ENCODE measurements at regions not wholly inside any gene's neighbourhood (a gene's known extent, or its start where the extent isn't known, plus 50 kb on each side); places are given as distances from the start of the nearest gene placed in this dataset.

DNA sequence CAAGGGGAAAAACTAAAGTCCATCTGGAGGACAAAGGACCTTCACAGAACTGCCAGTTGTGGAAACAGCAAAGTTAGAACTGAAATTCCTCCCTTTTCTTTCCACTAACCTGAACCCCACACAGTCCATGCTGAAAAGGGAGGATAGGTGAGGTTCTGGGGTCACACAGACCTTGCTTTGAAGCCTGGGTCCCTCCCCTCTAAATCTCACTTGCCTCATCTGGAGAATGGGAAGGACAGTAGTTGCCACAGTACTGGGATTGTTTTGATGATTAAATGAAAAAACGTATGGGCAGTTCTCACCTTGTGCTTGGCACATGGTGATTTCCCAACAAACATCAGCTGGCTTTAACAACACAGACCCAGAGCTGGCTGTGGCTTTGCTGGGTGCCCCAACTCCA is 166.4 kb upstream of the LRIG1 start:
- 54 to 73% (median 62%) methylated on average over 1 of the region's 1 CpG for WGBS, 5 donors
- intact Hi-C loops (cut with DNase I; ENCODE audit: low total_unique reads) = no loop called here
- TF ChIP-seq POLR2AphosphoS5 (IDR thresholded peaks at IDR 0.05) (no peak), POLR2A (IDR thresholded peaks at IDR 0.05) (no peak)
- TF ChIP-seq, protein P1, sequence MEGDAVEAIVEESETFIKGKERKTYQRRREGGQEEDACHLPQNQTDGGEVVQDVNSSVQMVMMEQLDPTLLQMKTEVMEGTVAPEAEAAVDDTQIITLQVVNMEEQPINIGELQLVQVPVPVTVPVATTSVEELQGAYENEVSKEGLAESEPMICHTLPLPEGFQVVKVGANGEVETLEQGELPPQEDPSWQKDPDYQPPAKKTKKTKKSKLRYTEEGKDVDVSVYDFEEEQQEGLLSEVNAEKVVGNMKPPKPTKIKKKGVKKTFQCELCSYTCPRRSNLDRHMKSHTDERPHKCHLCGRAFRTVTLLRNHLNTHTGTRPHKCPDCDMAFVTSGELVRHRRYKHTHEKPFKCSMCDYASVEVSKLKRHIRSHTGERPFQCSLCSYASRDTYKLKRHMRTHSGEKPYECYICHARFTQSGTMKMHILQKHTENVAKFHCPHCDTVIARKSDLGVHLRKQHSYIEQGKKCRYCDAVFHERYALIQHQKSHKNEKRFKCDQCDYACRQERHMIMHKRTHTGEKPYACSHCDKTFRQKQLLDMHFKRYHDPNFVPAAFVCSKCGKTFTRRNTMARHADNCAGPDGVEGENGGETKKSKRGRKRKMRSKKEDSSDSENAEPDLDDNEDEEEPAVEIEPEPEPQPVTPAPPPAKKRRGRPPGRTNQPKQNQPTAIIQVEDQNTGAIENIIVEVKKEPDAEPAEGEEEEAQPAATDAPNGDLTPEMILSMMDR (IDR thresholded peaks at IDR 0.05 in 8 of 11, conservative IDR thresholded peaks at IDR 0.05 in 3 of 11) = no peak

DNA sequence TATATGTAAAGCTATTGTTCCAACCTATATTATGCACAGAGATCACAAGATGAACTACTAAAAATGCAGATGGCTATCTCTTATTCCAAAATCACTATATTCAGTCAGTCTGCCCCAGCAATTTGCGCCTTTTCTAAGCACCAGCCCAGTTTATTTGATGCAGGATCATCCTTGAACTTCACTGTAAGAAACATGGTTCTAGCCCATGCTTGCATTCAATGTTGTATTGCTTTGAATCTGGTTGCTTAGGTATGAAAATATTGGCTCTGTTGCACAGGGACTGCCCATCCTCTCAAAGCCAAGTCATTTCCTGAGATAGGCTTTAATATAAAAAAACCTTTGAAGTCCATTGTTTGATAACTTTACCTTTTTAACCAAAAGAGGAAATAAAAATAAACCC is 170.5 kb upstream of the LRIG1 start:
- 85 to 96% (median 93%) methylated on average over 1 of the region's 1 CpG for WGBS, 5 donors
- TF ChIP-seq POLR2AphosphoS5 (IDR thresholded peaks at IDR 0.05) (no peak), POLR2A (IDR thresholded peaks at IDR 0.05) (no peak)
- TF ChIP-seq, protein P1 (IDR thresholded peaks at IDR 0.05 in 8 of 11, conservative IDR thresholded peaks at IDR 0.05 in 3 of 11) = no peak
- H3K36me3 ChIP-seq = no peaks in the 10 kb centered on the region

More for the DNA sequence above, 166.4 kb upstream of the LRIG1 start:
- Histone ChIP-seq H3K4me1 (no peaks in the 10 kb centered on the region), H3K4me3 (no peak overlapping the region), H3K36me3 (no peaks in the 10 kb centered on the region), H3K27me3 (replicated peaks in 1 of 7) (peaks cover 0 to 5% (median 0%) of the 10 kb centered on the region in 7 donors), H3K27ac (no peak overlapping the region), H3K9me3 (no peaks in the 10 kb centered on the region)
- DNase-seq = no peak

DNA sequence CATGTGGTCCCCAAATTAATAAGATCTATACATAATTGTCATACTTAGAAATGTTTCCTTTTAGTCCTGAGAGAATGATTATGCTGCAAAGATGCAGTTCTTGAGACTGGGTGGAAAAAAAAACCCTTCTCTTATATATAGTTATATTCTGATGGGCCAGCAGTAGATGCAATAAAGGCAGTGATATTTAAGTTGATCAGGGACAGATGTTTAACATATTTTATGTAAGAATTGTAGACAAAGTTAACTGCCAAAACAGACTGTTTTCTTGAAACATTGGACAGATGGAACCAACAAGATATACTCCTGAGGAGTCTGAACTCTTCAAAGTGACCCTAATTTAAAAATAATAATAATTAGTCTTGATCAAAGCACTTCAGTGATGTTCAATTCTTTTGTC is 172.0 kb upstream of the LRIG1 start:
- H3K36me3 ChIP-seq = no peaks in the 10 kb centered on the region
- intact Hi-C loops (cut with DNase I; ENCODE audit: low total_unique reads) = no loop called here
- H3K27me3 ChIP-seq (replicated peaks in 1 of 7) = peaks cover 0 to 5% (median 0%) of the 10 kb centered on the region in 7 donors
- no peak overlapping the region for H3K27ac ChIP-seq
- no peak overlapping the region for H3K4me3 ChIP-seq
- no peaks in the 10 kb centered on the region for H3K4me1 ChIP-seq
- TF ChIP-seq POLR2AphosphoS5 (IDR thresholded peaks at IDR 0.05) (no peak), POLR2A (IDR thresholded peaks at IDR 0.05) (no peak)
- TF ChIP-seq, protein P1 (IDR thresholded peaks at IDR 0.05 in 8 of 11, conservative IDR thresholded peaks at IDR 0.05 in 3 of 11) = no peak
- peaks cover 0 to 4% (median 0%) of the 10 kb centered on the region in 8 donors for H3K9me3 ChIP-seq
- DNase-seq = no peak

More for the DNA sequence above, 170.5 kb upstream of the LRIG1 start:
- H3K4me3 ChIP-seq = no peak overlapping the region
- no peak overlapping the region for H3K27ac ChIP-seq
- no peaks in the 10 kb centered on the region for H3K9me3 ChIP-seq
- no peaks in the 10 kb centered on the region for H3K4me1 ChIP-seq
- H3K27me3 ChIP-seq (replicated peaks in 1 of 7) = peaks cover 0 to 5% (median 0%) of the 10 kb centered on the region in 7 donors
- no peak for DNase-seq
- intact Hi-C loops (cut with DNase I; ENCODE audit: low total_unique reads) = no loop called here

DNA sequence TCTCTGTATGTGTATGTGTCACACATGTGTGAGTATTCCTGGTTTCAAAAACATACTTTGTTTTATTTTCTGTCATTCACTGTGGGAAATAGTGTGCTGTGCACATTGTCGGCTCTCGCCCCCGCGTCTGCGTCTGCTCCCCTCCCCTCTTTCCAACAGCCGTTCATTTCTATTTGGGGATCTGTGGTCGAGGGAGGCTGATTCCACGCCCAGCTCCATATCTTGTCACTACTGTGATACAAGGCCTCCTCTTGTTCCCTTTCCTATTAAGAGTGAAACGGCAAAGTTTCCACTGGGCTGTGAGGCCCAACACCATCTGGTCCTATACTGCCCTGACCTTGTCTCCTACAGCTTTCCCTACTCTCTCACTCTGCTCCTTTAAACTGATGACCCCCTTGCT is 172.5 kb upstream of the LRIG1 start:
- Histone ChIP-seq H3K4me1 (no peaks in the 10 kb centered on the region), H3K9me3 (peaks cover 0 to 6% (median 0%) of the 10 kb centered on the region in 8 donors), H3K4me3 (no peak overlapping the region), H3K36me3 (no peaks in the 10 kb centered on the region), H3K27ac (no peak overlapping the region), H3K27me3 (replicated peaks in 1 of 7) (peaks cover 0 to 5% (median 0%) of the 10 kb centered on the region in 7 donors)
- intact Hi-C loops (cut with DNase I; ENCODE audit: low total_unique reads) = no loop called here
- WGBS, 5 donors = 68 to 84% (median 75%) methylated on average over 9 of the region's 9 CpGs
- TF ChIP-seq POLR2AphosphoS5 (IDR thresholded peaks at IDR 0.05) = no peak
- TF ChIP-seq POLR2A (IDR thresholded peaks at IDR 0.05) = no peak
- TF ChIP-seq, protein P1 (IDR thresholded peaks at IDR 0.05 in 8 of 11, conservative IDR thresholded peaks at IDR 0.05 in 3 of 11) = no peak
- no peak for DNase-seq

Data from spleen (tissue), 11 donors.